ENCODE measurements at regions not wholly inside any gene's neighbourhood (a gene's known extent, or its start where the extent isn't known, plus 50 kb on each side); places are given as distances from the start of the nearest gene placed in this dataset.

DNA sequence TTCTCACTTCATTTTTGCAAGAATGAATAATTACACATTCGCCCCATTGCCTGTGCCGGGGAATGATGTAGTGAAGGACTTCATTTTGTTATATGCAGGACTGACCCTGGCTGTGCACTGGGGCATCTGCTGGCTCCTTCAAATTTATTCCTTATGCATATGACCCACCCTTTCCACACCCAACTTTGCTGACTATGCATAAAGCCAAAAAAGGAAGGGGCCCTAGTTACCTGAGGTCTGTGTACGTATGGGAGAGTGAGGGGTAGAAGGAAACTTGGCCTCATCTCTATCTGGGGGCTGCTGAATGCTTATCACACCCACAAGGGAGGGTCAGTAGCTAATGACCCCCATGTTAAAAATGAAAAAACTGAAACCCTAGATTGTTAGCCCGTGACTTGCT, 259.6 kb downstream of the SMARCA2 start:
- no peak for TF ChIP-seq ZFX (IDR thresholded peaks at IDR 0.05; ENCODE audit: borderline replicate concordance)
- TF ChIP-seq CTCF (IDR thresholded peaks at IDR 0.05): no peak

All from 22Rv1 (cell line).